Neural progenitor cell (in vitro differentiated cells): ENCODE measurements at regions not wholly inside any gene's neighbourhood (a gene's known extent, or its start where the extent isn't known, plus 50 kb on each side); places are given as distances from the start of the nearest gene placed in this dataset.

Experiments
- EZH2 ChIP-seq: fragments of 200-600 bp; sonication (generic); IDR thresholded peaks from 2 replicates; pipeline ENCODE4 v1.6.1; 2017; ENCODE audit warnings: antibody characterized with exemption, mild to moderate bottlenecking, moderate library complexity
- TF ChIP-seq, protein P1 (sequence below): fragments of 200-600 bp; sonication (generic); IDR thresholded peaks from 2 replicates; pipeline ENCODE4 v1.5.1; 2017; ENCODE audit warnings: antibody characterized with exemption, mild to moderate bottlenecking

DNA sequence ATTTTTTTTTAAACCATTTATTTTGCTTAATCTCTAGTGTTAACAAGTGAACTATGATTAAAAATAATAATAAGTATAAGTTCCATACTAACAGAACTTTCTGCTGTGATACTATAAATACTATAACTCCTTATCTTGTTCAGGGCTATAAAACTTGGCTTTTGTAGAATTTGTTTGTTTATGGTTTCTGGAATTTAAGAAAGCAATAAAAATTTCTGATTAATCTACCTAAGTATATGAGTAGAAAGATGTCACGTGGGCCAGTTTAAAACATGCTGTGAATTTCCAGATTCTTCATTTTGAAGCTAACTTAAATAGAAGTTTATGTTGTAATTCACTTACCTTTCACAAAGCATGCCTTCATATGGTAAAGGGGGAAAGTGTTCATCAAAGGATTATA, 1236.3 kb upstream of the ACVR2A start:
- TF ChIP-seq, protein P1, sequence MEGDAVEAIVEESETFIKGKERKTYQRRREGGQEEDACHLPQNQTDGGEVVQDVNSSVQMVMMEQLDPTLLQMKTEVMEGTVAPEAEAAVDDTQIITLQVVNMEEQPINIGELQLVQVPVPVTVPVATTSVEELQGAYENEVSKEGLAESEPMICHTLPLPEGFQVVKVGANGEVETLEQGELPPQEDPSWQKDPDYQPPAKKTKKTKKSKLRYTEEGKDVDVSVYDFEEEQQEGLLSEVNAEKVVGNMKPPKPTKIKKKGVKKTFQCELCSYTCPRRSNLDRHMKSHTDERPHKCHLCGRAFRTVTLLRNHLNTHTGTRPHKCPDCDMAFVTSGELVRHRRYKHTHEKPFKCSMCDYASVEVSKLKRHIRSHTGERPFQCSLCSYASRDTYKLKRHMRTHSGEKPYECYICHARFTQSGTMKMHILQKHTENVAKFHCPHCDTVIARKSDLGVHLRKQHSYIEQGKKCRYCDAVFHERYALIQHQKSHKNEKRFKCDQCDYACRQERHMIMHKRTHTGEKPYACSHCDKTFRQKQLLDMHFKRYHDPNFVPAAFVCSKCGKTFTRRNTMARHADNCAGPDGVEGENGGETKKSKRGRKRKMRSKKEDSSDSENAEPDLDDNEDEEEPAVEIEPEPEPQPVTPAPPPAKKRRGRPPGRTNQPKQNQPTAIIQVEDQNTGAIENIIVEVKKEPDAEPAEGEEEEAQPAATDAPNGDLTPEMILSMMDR = no peak
- TF ChIP-seq EZH2 = no peak
